Stimulated activated CD4-positive, alpha-beta T cell treated with anti-CD3 and anti-CD28 coated beads, Interleukin-2, amount 100 ng/mL, for 48 hours (primary cell): ENCODE measurements at regions not wholly inside any gene's neighbourhood (a gene's known extent, or its start where the extent isn't known, plus 50 kb on each side); places are given as distances from the start of the nearest gene placed in this dataset.

ENCODE experiments used
- DNase-seq, 2 donors: peaks; one replicate each; pipeline ENCODE4 v3.0.0-alpha.2; 2020

- no peak for DNase-seq
Observed at GRCh38 chr6:166747644-166748595, 120.9 kb upstream of the RPS6KA2 start.

- no peak for DNase-seq
Observed at GRCh38 chr6:166745801-166746668, 119.0 kb upstream of the RPS6KA2 start.

DNA sequence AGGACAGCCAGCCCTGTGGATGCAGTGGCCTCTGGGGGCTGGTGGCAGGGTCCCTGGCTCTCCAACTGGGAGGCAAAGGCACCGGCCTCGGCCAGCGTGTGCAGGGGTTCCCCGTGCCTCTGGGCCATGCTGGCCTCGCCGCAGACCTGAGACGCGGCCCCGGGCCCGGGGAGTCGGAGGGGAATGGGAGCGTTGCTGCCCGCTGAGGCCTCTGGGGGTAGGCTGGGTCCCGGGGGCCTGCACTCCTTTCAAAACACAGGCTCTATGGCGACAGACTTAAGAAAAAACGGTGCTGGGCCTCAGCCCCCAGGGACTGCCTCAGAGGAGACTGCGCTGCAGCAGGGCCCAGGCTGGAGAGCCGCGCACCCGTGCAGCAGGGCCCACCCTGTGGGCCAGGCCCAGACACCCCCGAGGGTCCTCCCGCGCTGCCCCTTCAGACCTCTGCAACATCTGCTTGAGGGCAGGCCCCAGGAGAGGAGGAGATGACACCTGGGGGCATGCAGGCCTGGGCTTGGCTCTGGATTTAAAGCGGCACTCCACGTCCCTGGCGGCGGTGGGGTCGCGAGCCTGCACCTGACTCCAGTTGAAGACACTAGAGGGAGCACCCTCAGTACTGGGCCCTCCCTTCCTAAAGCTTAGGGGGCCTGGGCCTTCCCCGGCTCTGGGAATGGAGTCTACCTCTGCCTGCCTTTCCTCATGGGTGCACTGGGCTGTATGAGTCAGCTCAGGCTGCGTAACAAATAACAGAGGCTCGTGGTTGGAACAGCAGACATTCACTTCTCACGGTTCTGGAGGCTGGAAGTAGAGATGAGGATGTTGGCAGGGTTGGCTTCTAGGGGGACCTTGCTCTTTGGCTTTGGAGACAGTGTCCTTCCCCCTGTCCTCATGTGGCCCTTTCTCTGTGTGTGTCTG is 117.4 kb upstream of the RPS6KA2 start:
- no peak for DNase-seq

GRCh38 chr6:166743406-166744222 is 116.6 kb upstream of the RPS6KA2 start:
- DNase-seq = no peak

GRCh38 chr6:166742981-166743380 is 115.9 kb upstream of the RPS6KA2 start:
- DNase-seq = no peak

DNA sequence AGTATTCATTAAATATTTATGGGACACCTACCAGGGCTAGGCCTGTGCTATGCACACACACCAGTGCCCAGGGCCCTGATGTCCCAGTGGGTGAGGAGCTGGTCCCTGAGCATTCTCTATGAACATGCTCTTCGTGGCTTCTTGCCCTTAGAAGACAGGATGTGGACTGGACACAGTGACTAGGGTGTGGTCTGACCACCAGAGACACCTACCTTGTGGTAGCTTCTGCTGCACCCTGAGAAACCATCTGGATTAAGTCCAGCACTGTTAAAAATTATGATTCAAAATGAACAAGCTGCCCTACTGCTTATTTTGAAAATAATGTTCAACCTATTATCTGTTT is 112.9 kb upstream of the RPS6KA2 start:
- DNase-seq = no peak

DNA sequence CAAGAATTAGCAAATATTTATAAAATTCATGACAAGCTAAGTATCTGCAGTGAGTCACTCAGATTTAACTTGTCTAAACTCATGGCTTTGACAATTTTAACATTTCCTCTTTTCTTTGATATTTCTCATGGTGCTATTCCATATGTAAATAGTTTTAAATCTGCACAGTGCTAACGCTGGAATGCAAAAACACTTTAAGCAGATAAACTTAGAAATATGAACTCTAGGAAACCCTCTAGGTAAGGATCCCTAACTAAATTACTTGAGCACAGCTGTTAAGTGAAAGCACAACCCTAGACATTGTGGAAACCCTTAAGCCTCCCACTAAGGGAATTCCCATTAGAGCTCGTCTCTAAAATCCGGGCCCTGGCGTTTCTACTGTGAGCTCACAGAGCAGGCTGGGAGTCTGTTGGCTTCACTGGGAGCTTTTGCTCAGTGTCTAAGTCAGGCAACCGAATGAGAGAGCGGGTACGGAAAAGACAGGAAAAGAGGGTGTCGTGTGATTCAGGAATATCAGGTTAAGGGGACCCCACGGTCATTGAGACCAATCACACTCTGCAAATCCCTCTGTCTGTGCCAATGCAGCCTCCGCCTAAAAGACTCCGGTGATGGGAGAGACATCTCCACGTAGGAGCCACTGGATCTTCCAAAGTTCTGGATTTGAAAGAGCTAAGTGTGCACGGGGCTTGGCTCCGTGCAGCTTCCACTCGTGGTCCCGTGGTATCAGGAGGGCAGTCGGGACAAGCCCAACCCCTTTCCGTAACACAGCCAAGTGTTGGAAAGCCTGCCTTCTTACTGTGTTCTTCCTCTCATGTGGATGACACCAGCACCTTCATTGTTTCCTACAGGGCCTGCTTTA is 112.3 kb upstream of the RPS6KA2 start:
- no peak for DNase-seq

DNA sequence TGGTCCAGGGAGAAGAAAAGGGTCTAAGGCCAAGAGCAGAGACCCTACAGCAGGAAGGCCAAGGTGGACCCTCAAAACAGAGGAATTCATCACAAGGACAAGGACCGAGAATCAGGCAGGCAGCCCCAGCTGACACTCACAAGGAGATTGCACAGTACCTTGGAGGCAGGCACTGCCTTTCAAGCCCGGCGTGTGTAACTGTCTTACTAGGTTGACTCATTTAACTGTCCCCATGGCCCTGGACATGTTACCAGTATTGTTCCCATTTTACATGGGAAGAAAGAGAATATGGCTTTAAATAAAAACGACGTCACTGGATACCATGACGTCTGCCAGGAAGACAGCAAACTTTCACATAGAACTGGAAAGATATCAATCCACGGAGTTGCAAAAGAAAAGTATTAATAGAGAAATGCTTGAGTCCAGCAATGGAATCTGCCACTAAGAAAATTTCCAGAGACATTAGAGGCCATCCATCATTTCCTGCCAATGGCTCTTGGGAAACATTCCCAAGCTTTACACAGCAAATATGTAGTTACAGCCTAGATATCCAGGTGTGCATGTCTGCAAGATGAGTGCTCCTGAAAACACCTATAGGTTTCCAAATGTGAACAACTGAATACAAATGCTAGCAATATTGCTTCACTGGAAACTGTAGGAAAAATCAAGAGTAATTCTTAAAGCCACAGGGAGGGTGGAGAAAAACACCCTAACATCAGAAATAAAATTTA is 111.5 kb upstream of the RPS6KA2 start:
- no peak for DNase-seq

DNA sequence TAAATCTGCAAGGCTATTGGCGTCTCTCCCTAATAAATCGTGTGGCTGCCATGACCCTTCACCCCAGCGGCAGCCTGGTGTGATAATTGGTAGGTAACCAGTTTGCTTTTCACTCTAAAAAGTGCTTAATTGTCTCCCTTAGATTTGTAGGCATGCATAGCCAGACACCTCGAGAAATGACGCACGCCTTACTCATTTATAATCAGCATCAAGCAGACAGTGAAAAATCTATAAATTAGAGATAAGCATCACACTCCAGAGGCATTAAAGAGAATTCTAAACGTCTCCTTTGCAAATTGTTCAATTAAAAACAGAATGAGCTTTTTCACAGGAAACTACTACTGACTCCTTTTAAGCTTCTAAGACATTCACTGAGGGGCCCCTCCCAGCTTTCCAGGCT is 110.2 kb upstream of the RPS6KA2 start:
- no peak for DNase-seq

- DNase-seq = no peak
Observed at GRCh38 chr6:166736634-166737033, 109.6 kb upstream of the RPS6KA2 start.

DNA sequence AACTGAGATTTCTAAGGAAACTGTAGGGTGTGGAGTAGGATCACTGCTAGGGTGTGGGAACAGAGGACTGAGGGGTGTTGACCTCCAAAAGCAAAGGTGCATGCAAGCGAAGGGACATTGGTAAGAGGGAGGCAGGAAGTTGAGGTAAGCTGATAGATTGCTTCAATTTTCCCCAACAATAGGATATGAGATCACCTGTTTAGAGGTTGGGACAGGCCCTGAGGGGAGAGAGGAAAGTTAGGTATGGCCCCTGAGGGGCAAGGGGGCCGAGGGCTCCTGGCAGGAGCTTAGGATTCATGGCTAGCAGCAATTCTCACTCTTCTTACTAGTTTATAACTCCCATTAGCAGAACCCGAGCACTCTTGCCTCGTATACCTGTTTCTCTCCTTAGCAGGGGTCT is 106.8 kb upstream of the RPS6KA2 start:
- DNase-seq = no peak

- DNase-seq = no peak
Observed at GRCh38 chr6:166729658-166730057, 102.6 kb upstream of the RPS6KA2 start.

DNA sequence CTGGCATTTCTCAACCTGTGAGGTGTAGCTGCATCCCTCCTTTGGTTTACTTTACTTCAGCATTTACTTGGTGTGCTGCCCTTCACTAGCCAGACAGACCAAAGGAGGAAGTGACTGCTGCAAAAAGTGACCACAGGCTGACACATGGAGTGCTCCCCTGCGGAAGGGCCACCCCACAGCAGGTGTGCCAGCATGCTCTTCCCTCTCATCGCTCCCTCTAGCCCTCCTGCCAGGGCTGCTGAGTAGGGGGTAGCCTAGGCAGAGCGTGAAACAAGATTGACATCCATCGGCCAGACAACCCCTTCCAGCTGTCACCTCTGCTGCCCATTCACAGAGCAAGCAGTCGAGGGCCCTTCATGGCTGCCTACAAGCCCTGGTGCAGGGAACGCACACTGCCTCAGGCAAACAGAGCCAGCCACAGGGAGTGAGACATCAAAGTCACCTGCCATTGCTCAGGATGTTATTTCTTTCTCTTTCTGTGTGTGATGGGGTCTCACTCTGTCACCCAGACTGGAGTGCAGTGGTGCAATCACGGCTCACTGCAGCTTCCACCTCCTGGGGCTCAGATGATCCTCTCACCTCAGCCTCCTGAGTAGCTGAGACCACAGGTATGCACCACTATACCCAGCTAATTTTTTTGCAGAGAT is 102.0 kb upstream of the RPS6KA2 start:
- DNase-seq = no peak

- DNase-seq = no peak
Observed at GRCh38 chr6:166726201-166726600, 99.2 kb upstream of the RPS6KA2 start.

- DNase-seq = no peak
Observed at GRCh38 chr6:166725571-166725970, 98.5 kb upstream of the RPS6KA2 start.

DNA sequence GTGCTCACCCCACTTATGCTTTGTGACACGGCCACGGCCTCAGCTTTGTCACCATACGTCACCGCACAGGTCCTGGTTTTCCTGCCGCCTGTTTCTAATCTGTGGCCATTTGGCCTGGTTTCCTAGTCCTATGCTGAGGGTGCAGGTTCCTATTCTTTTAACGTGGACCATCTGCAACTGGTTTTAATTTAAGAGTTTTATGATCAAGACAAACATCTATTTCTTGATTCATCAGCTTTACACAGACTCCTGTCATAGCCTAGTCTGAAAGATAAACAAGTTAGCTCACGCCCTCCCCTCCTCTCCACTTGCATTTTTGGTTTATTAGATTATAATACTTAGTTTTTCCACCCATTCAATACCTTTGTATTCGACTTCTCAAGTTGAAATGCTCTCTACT is 97.5 kb upstream of the RPS6KA2 start:
- DNase-seq = no peak

GRCh38 chr6:166722785-166723184 is 95.7 kb upstream of the RPS6KA2 start:
- no peak for DNase-seq

- no peak for DNase-seq
Observed at GRCh38 chr6:166721576-166721975, 94.5 kb upstream of the RPS6KA2 start.

DNA sequence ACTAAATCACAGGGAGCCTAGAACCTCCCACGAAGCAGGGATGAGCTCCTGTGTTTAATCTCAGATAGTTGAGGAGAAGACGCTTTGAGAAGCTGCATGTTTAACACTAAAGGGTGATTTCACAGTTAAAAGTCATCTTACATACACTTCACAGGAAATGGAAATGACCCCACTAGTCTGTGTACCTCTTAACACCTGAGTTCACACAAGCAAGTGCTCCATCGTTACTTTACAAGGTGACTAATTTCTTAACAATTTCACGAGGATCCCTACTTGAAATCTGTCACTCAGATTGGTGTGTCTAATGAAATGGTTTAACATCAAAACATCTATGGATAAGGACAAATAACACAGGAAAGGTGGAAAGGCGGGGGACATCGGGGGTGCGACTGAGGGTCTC is 93.8 kb upstream of the RPS6KA2 start:
- no peak for DNase-seq

DNA sequence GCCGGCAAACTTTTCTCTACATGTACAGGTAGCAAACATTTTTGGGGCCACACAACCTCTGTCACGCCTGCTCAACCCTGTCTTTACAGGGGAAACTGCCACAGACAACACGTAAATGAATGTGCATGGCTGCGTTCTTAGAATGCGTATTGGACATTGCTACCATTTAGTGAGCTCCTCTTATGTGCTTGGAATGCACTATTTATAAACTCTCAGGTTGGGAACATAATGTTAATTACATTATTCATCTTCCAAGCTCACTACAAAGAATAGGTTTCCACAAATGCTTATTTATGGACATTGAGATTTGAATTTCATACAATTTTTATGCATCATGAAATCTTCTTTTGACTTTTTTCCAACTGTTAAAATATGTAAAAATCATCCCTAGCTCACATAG is 92.0 kb upstream of the RPS6KA2 start:
- no peak for DNase-seq
